ENCODE measurements at regions not wholly inside any gene's neighbourhood (a gene's known extent, or its start where the extent isn't known, plus 50 kb on each side); places are given as distances from the start of the nearest gene placed in this dataset.
"Not testable (repeated sequence)": the region's sequence is repeated elsewhere in the genome, so short reads cannot be mapped to it uniquely, and the experiment has no call there.

GRCh38 chr2:194411221-194411620, 1245.8 kb upstream of the SLC39A10 start:
- no peak for DNase-seq (ENCODE audit: low read depth, low spot score)

GRCh38 chr2:194395818-194396217, 1261.2 kb upstream of the SLC39A10 start:
- no peak for DNase-seq (ENCODE audit: low read depth, low spot score)

- no peak for DNase-seq (ENCODE audit: low read depth, low spot score)
Measured at GRCh38 chr2:194385376-194385775, 1271.7 kb upstream of the SLC39A10 start.

GRCh38 chr2:194383401-194383800, 1273.6 kb upstream of the SLC39A10 start:
- peak; percentile 2 for DNase-seq (ENCODE audit: low read depth, low spot score)

GRCh38 chr2:194382221-194382620, 1274.8 kb upstream of the SLC39A10 start:
- DNase-seq (ENCODE audit: low read depth, low spot score) = no peak

GRCh38 chr2:194380011-194380410, 1277.0 kb upstream of the SLC39A10 start:
- DNase-seq (ENCODE audit: low read depth, low spot score) = no peak

- DNase-seq (ENCODE audit: low read depth, low spot score) = not testable (repeated sequence)
Measured at GRCh38 chr2:194367390-194367789, 1289.6 kb upstream of the SLC39A10 start.

GRCh38 chr2:194363878-194364277, 1293.1 kb upstream of the SLC39A10 start:
- DNase-seq (ENCODE audit: low read depth, low spot score) = no peak

- no peak for DNase-seq (ENCODE audit: low read depth, low spot score)
Measured at GRCh38 chr2:194363295-194363694, 1293.7 kb upstream of the SLC39A10 start.

- DNase-seq (ENCODE audit: low read depth, low spot score) = no peak
Measured at GRCh38 chr2:194352505-194352904, 1304.5 kb upstream of the SLC39A10 start.

GRCh38 chr2:194346193-194346592, 1310.8 kb upstream of the SLC39A10 start:
- DNase-seq (ENCODE audit: low read depth, low spot score) = no peak

- no peak for DNase-seq (ENCODE audit: low read depth, low spot score)
Measured at GRCh38 chr2:194345347-194345746, 1311.7 kb upstream of the SLC39A10 start.

GRCh38 chr2:194343167-194343566, 1313.9 kb upstream of the SLC39A10 start:
- no peak for DNase-seq (ENCODE audit: low read depth, low spot score)

GRCh38 chr2:194332799-194333490, 1324.1 kb upstream of the SLC39A10 start:
- DNase-seq (ENCODE audit: low read depth, low spot score) = no peak

GRCh38 chr2:194328456-194328855, 1328.6 kb upstream of the SLC39A10 start:
- no peak for DNase-seq (ENCODE audit: low read depth, low spot score)

- no peak for DNase-seq (ENCODE audit: low read depth, low spot score)
Measured at GRCh38 chr2:194327196-194327888, 1329.7 kb upstream of the SLC39A10 start.

- no peak for DNase-seq (ENCODE audit: low read depth, low spot score)
Measured at GRCh38 chr2:194323740-194324139, 1333.3 kb upstream of the SLC39A10 start.

GRCh38 chr2:194320520-194320919, 1336.5 kb upstream of the SLC39A10 start:
- DNase-seq (ENCODE audit: low read depth, low spot score) = no peak

GRCh38 chr2:194319222-194319992, 1337.6 kb upstream of the SLC39A10 start:
- DNase-seq (ENCODE audit: low read depth, low spot score) = no peak

- DNase-seq (ENCODE audit: low read depth, low spot score) = no peak
Measured at GRCh38 chr2:194314042-194314441, 1343.0 kb upstream of the SLC39A10 start.

- no peak for DNase-seq (ENCODE audit: low read depth, low spot score)
Measured at GRCh38 chr2:194304191-194304590, 1352.8 kb upstream of the SLC39A10 start.

GRCh38 chr2:194301946-194302345, 1355.1 kb upstream of the SLC39A10 start:
- DNase-seq (ENCODE audit: low read depth, low spot score) = no peak

- DNase-seq (ENCODE audit: low read depth, low spot score) = no peak
Measured at GRCh38 chr2:194294156-194294555, 1362.9 kb upstream of the SLC39A10 start.

All from astrocyte of the hippocampus (primary cell).